NCI-H524 (cell line): ENCODE measurements at regions not wholly inside any gene's neighbourhood (a gene's known extent, or its start where the extent isn't known, plus 50 kb on each side); places are given as distances from the start of the nearest gene placed in this dataset.
A peak's percentile ranks its signal among the peaks of the same experiment; 100 is the strongest.
"Not testable (repeated sequence)": the region's sequence is repeated elsewhere in the genome, so short reads cannot be mapped to it uniquely, and the experiment has no call there.

ENCODE experiments used
- DNase-seq, 2 experiments: peaks; one replicate each; lab custom pipeline; 2025; lab: John Stamatoyannopoulos, UW

- DNase-seq: no peak
Measured at GRCh38 chr15:25249236-25250010, 189.4 kb downstream of the UBE3A start.

GRCh38 chr15:25250011-25250596 is 188.7 kb downstream of the UBE3A start:
- DNase-seq: no peak

- no peak for DNase-seq
Measured at GRCh38 chr15:25250906-25251622, 187.8 kb downstream of the UBE3A start.

GRCh38 chr15:25251700-25252390 is 187.0 kb downstream of the UBE3A start:
- DNase-seq: no peak

GRCh38 chr15:25253048-25253973 is 185.5 kb downstream of the UBE3A start:
- not testable (repeated sequence) for DNase-seq

GRCh38 chr15:25268166-25268565 is 170.7 kb downstream of the UBE3A start:
- peak in 1 of 2 experiments; percentile 5 for DNase-seq
